NCI-H345 treated with DMSO at 0.1 percent for 48 hours (cell line): ENCODE measurements at regions not wholly inside any gene's neighbourhood (a gene's known extent, or its start where the extent isn't known, plus 50 kb on each side); places are given as distances from the start of the nearest gene placed in this dataset.

Experiments used
- DNase-seq: peaks from one replicate; lab custom pipeline; 2025; ENCODE audit not compliant: unreplicated experiment; lab: John Stamatoyannopoulos, UW

DNA sequence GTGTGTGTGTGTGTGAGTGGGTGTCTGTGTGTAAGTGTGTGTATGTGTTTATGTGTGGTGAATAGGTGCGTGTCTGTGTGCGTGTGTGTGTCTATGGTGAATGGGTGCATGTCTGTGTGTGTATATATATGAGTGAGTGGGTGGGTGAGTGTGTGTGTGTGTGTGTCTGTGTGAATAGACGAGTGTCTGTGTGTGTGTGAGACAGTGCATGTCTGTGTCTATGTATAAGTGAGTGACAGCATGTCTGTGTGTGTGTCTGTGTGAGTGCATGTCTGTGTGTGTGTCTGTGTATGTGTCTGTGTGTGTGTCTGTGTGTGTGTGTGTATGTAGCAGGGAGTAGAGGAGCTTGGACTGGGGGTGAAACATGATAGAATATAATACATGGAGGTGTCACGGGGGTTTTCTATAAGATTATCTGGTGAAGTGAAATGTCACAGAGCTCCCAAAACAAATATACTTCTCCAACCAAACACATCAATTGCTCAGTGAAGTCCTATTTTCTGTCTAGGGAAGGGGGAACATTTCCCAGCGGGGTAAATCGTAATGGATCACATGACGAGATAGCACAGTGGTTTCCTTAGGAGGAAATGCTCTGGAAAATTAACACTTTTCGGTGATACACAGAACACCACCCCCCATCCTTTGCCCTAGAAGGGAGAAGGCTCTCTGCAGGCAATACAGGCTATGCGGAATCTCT, 723.3 kb upstream of the CELF2 start:
- DNase-seq: no peak

DNA sequence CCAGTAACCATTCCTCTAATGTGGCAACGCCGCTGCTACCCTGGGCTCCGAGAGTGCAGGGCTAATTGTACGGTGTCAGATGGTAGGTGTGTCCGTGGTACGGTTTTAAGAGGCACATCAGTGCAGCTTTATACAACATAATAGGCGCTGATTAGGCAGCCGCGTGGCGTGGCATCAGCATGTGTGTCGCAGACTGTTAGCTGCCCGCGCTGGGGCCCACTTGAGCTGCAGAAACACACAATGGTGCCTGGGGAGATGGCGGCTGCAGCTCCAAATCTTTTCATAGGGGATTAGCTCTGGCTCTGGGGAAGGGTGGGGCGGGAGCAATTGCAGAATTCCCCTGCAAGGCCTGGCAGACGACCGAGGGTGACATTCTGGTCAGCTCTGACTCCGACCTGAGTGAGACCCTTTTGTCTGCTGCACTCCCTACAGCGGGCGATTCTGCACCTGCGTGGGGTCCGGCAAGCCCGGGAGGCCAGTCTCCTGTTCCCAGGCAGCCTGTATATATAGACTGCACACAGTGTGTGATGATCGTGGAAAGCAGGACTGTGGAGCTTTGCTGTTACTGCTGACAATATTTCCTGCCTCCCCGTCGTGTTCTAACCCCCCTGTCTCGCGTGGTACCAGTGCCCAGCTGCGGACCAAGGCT, 722.7 kb upstream of the CELF2 start:
- DNase-seq: peak; percentile 14

DNA sequence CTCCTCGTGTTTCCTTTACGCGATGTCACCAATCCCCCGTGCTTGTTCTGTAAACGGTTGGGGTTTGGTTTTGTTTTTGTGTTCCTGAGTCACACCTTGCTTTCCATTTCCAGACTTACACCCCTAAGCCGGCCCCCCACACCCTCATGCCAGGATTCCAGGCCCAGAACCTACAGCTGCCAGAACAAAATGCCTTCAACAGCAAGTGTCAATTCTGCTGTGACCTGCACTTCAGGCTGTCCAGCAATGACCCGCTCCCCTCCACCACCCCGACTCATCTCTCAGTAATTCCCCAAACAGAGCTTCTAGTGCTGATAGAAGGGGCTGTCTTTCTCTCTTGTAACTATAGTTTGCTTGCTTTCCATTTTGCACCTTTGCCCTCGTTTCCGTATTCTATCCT, 722.1 kb upstream of the CELF2 start:
- DNase-seq: no peak

DNA sequence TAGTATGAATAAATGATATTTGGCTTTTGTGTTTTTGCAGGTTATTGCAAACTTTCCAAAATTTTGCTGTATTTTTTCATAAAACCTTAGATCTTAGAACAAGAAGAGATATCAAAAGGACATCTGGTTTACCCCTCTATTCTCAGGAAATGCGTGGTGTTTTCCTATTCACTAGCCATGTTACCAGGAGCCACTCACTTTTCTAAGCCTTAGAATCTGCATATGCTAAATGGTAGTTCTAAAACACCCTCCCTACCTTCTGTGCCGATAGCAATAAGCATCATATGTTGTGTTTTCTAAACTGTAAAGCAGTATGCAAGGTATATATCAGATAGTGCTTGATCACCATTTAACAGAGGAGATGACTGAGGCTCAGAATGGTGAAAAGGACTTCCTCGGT, 715.0 kb upstream of the CELF2 start:
- DNase-seq: no peak

DNA sequence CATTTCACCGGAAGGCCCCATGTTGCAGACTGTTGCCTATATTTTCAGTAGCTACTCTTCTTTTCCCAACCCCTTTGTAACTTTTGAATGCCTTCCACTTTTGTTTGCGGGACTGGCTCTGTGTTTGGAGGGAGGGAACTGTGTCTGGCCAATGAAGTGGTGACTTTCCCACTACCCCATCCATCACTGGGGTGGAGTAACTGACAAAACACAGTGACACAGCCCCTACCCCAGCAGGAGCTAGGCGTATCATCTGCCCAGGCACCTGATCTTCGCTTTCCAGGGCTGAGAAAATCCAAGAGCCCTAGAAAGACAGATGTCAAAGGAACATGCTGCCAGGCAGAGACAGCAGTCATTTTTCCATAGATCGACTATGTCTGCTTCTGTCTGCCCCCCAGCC, 710.6 kb upstream of the CELF2 start:
- no peak for DNase-seq

DNA sequence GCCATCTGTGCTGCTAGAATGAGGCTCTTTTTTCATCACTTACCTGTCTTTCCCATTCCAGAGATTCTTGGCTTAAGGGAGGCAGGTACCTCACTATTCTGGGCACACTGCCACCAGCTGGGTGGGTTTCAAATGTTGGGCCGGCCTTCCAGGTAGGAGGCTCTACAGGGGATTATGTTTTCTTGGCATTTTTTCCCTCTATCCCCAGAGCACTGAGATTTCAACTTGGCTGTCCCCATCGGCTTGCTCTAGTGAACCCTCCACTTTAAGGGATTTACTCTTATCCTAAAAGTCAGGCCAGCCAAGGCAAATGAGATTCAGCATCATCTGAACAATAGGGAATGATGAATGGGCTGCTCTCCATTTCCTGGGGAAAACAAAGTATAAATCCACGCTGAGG, 710.1 kb upstream of the CELF2 start:
- DNase-seq: no peak

DNA sequence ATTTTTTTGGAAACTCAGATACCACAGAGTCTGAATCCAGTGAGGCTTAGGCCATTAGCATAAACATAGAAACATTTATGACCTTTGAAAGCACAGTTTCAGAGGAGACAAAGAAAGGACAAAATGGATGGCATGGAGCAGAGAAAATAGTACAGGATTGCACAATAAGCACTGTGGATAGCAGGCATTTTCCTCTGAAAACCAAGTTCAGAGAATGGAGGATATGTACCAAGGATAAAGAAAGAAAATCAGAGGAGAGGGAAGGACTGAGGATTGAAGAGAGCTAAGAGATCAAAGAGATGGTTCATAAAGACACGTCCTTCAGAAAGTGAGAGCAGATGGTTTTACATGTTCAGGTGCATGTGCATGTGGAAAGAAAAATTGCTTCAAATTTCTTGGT, 707.2 kb upstream of the CELF2 start:
- DNase-seq: no peak

DNA sequence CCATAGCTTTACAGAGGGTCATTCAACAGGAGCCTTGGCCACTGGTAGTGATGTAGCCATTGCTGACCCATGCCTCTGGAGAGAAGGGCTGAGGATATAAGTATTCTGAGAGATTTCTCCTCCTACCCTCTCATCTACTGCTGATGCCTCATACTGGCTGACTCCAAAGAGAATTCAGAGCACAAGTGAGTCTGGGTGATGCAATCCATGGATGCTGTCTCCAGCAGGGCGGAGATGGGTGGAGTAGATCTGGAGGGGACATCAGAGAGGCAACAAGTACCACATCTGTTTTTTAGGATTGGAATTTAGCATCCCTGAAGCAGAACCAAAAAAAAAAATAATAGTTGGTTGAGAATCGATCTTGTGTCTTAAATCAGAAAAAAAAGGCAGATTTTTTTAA, 705.7 kb upstream of the CELF2 start:
- DNase-seq: no peak

DNA sequence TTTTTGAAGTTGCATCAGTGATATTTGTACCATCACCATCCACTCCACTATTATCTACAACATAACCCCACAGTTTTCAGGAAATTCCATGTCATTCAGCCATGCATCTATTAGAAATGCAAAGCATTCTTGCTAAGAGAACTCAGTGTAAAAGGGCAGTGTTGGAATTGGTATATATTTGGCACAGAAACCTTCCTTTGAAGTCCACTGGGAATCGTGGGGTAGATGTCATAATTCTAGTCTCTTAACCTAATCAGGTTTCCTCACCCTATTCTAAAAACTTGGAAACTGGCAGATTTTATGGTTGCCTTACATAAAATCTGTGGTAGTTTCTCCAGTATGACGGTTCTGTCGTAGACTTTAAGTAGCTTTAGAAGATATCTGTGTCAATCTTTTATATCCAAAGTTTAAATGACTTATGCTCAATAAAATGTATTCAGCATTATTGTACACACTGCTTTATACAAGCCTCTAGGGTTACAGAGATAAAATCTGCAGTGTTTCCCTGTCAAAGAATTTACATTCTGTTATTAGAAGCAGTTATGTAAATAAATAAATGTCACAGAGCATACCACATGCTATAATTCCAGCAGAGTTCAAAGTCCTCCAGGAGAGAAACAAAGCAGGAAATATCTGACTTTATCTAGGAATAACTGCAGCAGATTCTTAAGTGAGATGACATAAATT, 704.4 kb upstream of the CELF2 start:
- no peak for DNase-seq

DNA sequence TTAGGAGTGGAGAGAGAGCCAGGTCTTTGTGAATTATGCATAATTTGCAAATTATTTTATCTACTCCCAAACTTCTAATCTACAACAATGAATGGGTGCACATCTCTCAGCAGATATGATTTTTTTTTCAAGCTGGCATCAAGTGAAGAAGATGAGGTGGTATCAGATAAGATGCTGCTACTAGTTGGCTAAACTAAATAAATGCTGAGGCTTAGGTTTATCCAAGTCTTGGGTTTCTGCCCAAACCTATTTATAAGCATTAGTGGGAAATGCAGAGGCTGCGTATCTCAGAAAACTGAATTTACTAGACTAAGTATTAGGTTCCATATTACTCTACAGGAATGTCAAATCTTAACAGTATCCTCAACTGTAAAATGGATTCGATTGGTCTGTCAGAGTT, 703.0 kb upstream of the CELF2 start:
- no peak for DNase-seq

DNA sequence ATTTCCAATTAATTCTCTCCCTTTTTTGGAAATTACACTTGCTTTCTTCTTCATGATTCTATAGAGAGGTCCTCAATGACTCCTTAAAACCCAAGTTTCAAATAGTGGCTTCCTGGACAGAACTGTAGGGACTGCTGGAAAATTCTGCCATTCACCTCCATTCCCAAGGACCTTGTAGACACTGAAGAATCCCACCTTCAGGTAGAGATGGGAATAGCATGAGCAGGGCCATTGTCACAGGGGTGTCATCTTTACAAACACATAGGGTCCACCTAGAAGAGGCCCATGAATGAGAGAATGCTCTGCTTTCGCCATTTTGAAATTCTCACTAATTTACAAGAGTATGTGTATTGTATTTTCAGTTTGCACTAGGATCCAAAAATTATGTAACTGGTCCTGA, 701.7 kb upstream of the CELF2 start:
- no peak for DNase-seq

DNA sequence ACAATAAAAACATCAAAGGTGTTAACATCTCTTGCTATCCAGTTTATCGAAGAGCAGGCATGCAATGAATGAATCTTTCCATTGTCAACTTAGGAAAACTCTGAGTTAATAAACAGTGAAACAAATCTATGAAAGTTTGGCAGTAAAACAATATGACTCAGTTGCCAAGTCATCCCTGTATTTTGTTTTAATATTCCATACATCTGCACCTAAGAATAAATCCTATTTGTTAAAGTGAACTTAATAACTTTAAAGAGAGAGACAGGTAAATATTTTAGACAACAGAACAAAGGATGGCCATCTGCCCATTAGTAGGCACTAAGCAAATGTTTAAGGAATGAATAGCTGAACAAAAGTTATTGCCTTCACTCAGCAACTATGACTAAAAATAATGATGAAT, 700.5 kb upstream of the CELF2 start:
- DNase-seq: no peak

DNA sequence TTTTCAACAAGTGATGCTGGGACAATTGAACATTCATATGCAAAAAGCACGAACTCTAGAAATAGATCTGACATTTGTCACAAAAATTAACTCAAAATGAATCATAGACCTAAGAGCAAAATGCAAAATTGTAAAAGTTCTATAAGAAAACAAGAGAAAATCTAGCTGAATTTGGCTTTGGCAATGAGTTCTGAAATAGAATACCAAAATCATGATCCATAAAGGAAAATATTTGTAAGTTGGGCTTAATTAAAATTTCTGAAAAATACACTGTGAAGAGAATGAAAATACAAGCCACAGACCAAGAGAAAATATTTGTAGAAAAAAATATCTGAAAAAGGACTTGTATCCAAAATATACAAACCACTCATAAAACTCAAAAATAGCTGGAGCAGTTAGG, 698.8 kb upstream of the CELF2 start:
- no peak for DNase-seq

DNA sequence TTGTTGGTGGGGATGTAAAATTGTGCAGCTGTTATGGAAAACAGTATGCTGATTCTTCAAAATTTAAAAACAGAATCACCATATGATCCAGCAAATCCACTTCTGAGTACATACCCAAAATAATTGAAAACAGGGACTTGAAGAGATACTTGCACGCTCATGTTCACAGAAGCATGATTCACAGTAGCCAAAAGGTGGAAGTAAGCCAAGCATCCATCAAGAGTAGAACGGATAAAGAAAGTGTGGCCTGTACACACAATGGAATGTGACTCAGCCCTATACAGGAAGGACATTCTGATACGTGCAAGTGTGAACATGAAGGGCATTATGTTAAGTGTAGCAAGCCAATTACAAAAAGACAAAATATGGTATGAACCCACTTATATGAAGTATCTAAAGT, 696.7 kb upstream of the CELF2 start:
- DNase-seq: no peak

DNA sequence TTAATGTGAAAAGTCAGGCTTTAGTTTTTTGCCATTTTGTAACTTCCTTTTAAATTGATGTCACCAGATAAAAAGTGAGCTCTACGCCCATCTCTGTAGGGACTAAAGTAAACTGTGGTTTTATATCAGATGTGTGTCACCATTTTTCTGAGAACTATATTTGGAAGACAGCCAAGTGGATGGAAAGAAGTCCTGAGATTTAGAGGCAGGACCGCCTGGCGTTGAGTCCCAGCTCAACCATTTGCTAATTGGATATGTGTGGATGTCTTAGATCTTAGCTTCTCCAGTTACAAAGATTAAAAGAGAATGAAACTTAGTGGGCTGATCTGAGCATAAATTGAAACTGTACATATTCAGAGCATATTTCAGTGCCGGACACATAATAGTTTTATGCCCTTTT, 691.6 kb upstream of the CELF2 start:
- DNase-seq: no peak

DNA sequence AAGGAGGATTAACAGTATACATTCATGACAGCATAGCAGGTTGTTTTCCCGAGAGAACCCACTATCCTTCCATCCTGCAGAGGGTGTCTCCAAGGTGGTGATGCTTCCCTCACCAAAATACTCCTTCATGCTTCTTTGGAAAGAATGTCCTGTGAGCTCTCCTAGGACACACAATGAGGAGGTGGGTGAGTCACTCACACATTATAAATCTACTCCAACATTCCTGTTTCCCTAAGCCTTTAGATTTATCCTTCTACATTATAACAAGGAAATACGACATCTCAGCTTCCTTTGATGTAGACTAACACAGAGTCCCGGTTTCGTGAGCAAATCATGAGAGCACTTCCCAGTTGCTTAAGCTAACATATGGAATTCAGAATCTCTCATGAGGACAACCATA, 689.7 kb upstream of the CELF2 start:
- no peak for DNase-seq

DNA sequence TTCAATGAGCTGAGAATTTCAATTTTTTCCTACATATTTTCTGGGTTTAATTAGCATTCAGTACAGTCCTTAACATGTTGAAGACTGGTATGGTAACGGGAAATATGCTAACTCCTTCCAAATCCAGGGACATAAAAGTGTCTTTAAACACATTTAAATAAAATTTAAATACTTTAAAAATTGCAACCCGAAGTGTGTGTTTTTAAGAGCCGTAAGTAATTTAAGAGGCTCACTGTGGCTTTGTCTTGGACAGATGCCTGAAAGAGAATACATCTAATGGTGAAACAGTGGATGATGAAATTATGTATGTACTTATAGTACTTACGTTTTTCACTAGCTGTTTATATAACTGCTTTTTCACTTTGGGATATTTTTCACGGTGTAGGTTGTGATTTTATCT, 687.3 kb upstream of the CELF2 start:
- DNase-seq: no peak

DNA sequence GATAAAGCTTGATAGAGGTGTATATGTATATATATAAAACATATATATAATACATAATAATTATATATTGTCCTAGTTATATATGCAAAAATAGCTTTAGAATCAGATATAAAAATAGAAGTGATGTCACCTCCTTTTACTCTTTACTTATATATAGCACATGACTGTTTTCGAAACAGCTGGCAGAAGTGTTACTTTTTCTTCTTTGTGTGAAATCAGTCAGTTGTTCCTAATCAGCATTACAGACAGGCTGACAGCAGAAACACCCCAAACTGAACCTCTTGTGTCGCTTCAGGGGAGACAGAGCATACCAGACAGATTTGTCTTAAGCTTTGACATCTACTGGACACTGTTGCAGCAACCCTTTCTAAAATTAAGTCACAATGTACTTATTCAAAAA, 684.9 kb upstream of the CELF2 start:
- DNase-seq: no peak

DNA sequence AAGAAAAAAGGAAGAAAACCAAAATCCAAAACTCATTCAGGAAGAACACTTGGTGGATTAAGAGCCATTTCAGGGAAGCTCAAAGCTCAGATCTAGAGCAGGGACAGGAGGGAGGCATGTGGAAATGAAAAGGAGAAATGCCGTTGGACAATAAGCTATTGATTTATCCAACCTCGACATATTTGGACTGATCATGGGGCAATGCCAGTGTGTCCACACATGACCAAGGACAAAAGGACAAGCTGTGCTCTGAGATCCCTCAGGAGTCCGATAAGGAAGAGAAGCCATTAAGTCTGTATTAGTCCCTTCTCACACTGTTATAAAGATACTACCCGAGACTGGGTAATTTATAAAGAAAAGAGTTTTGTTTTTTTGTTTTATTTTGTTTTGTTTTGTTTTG, 684.0 kb upstream of the CELF2 start:
- DNase-seq: no peak

DNA sequence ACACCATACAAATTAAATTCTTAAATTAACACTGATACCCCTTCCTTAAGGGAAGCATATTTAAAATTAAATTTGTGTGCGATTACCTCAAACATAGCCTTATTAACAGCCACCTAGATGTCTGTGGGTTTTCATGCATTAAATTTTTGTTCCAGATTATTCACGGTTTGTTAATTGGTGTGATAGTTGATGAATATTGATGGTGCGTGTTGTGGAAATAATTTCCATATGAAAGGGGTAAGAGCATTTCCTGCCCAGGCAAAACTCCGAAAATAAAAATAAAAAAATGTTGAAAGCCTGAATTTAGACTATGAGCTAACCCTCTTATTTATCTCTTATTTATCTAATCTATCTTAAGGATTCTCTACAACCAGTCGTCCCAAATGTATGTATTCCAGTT, 679.3 kb upstream of the CELF2 start:
- DNase-seq: no peak

DNA sequence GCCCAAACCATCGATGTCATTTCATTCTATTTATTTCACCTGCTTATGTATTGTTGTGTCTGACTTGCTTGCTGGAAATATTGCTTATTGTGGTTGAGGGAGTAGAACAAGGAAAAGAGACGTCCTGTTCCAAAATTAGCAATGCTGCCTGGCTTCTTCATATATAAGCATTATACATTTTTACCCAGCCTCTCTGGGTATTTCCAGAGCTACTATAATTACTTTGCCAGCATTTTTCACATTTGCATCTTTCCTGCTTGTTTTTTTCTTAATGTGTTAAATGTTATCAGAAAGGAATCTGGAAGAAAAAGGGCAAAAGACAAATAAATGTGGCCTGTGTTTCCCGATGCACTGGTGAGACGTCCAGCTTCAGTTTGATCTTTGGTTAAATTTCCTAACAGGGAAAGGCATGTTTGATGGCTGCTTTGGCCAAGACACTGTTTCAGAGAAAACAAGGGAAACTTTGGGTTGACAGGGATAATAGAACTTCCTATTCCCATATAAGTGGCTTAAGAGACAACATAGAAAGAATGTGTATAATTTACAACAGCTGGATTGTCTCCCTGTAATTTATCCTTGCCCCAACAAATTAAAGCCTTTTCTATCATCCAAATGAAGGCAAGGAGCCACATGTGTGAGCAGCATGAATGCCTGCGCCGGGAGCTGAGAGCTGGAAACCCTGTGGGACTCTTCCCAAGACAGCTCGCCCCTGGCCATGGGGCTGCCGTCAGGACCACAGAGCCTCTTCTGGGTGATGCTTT, 671.1 kb upstream of the CELF2 start:
- DNase-seq: no peak

DNA sequence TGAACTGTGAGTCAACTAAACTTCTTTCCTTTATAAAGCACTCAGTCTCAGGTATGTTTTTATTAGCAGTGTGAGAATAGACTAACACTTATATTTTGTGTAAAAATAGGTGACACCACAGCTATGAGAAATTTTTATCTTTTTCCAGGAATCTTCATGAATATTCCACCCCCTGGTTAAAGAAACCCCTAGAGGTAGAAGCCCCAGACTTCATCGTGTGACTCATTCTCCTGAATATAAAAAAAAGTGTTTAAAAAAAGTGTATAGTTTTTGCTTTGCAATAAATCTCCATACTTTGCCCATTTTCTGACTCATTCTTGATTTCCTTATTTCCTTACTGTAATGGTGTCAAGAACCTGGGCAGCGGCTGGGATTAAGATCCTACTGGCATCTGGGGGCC, 667.6 kb upstream of the CELF2 start:
- no peak for DNase-seq
